Osteoblast (primary cell): ENCODE measurements at regions not wholly inside any gene's neighbourhood (a gene's known extent, or its start where the extent isn't known, plus 50 kb on each side); places are given as distances from the start of the nearest gene placed in this dataset.
A peak's percentile ranks its signal among the peaks of the same experiment; 100 is the strongest.

Experiments
- DNase-seq: peaks from one replicate; pipeline ENCODE4 v3.0.0; 2011; ENCODE audit warnings: low spot score, mixed read lengths; ENCODE audit not compliant: insufficient read length; ENCODE audit errors: missing footprints
- H2AFZ ChIP-seq: 2 replicates; pipeline ENCODE4 v1.6.0; 2011; ENCODE audit warnings: mild to moderate bottlenecking, low read length
- H3K27ac ChIP-seq: 2 replicates; pipeline ENCODE4 v1.5.1; 2011; ENCODE audit warnings: mild to moderate bottlenecking, low read depth, low read length, moderate library complexity
- H3K27me3 ChIP-seq: 2 replicates; pipeline ENCODE4 v1.6.0; 2012; ENCODE audit warnings: mild to moderate bottlenecking, control low read depth, inconsistent platforms, low read length, moderate library complexity; ENCODE audit not compliant: insufficient read depth
- H3K36me3 ChIP-seq: 2 replicates; pipeline ENCODE4 v1.5.1; 2011; ENCODE audit warnings: mild to moderate bottlenecking, low read length, control low read depth, moderate library complexity; ENCODE audit not compliant: insufficient read depth
- H3K4me1 ChIP-seq: 2 replicates; pipeline ENCODE4 v1.5.1; 2011; ENCODE audit warnings: mild to moderate bottlenecking, low read length, control low read depth, moderate library complexity; ENCODE audit not compliant: insufficient read depth
- H3K4me2 ChIP-seq: 2 replicates; pipeline ENCODE4 v1.6.0; 2011; ENCODE audit warnings: mild to moderate bottlenecking, low read length; ENCODE audit not compliant: insufficient read depth
- H3K4me3 ChIP-seq: fragments of 200-600 bp; sonication (generic); 3 replicates; pipeline ENCODE4 v1.5.1; 2012; ENCODE audit warnings: mild to moderate bottlenecking, low read length, inconsistent platforms; ENCODE audit not compliant: insufficient read depth
- H3K79me2 ChIP-seq: 2 replicates; pipeline ENCODE4 v1.6.0; 2012; ENCODE audit warnings: mild to moderate bottlenecking, low read length, control low read depth, inconsistent platforms; ENCODE audit not compliant: insufficient read depth
- H3K9me3 ChIP-seq: 2 replicates; pipeline ENCODE4 v1.5.1; 2011; ENCODE audit warnings: low read depth, low read length, control low read depth
- H4K20me1 ChIP-seq: 2 replicates; pipeline ENCODE4 v1.6.0; 2012; ENCODE audit warnings: mild to moderate bottlenecking, low read length, control low read depth; ENCODE audit not compliant: insufficient read depth
- TF ChIP-seq, protein P1 (sequence below): IDR thresholded peaks from 2 replicates; pipeline ENCODE4 v1.5.1; 2011; ENCODE audit warnings: mild to moderate bottlenecking, low read depth, low read length, moderate library complexity; ENCODE audit errors: extremely low read depth

DNA sequence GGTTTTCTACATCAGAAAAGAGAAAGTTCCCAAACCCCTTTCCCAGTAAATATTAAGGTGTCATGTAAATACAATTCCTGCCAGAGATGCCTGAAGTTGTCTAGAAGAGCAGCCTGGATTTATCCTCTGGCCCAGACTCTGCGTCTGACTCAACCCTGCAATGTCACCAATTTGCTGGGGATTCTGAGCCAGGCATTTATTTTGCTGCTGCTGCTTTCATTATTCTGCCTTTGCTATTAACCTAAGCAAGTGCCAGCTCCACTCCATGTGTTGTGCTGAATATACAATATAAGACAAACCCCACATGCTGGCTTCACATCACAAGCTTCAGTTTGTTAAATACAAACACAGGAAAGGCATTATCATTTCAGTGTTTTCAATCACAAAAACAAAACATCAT, 59.1 kb downstream of the ELAPOR2 start:
- Histone ChIP-seq H4K20me1 (no peaks in the 10 kb centered on the region), H3K36me3 (no peaks in the 10 kb centered on the region), H2AFZ (no peak overlapping the region), H3K9me3 (no peaks in the 10 kb centered on the region), H3K4me2 (no peak overlapping the region), H3K4me1 (no peaks in the 10 kb centered on the region), H3K4me3 (no peak overlapping the region), H3K79me2 (no peaks in the 10 kb centered on the region), H3K27me3 (no peaks in the 10 kb centered on the region), H3K27ac (no peak overlapping the region)
- TF ChIP-seq, protein P1, sequence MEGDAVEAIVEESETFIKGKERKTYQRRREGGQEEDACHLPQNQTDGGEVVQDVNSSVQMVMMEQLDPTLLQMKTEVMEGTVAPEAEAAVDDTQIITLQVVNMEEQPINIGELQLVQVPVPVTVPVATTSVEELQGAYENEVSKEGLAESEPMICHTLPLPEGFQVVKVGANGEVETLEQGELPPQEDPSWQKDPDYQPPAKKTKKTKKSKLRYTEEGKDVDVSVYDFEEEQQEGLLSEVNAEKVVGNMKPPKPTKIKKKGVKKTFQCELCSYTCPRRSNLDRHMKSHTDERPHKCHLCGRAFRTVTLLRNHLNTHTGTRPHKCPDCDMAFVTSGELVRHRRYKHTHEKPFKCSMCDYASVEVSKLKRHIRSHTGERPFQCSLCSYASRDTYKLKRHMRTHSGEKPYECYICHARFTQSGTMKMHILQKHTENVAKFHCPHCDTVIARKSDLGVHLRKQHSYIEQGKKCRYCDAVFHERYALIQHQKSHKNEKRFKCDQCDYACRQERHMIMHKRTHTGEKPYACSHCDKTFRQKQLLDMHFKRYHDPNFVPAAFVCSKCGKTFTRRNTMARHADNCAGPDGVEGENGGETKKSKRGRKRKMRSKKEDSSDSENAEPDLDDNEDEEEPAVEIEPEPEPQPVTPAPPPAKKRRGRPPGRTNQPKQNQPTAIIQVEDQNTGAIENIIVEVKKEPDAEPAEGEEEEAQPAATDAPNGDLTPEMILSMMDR, result no peak
- DNase-seq, result no peak

DNA sequence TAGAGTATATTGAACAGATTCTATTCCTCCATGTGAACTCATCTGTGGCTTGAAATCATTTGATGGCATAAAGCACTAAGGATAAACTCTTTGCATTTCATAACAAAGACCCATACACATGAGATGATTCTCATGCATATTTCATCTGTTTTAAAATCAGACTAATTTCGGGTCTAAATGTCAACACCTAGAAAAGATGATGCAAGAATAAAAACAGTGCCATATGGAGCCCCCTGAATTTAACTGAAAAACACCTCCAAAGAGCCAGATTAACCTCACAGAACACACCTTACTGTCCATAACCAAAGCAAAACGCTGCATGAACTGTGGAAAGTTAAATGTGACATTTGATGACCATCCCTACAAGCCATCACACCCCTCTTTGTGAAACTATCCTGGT, 59.7 kb downstream of the ELAPOR2 start:
- Histone ChIP-seq H4K20me1 (no peaks in the 10 kb centered on the region), H3K4me3 (no peak overlapping the region), H3K79me2 (no peaks in the 10 kb centered on the region), H2AFZ (no peak overlapping the region), H3K9me3 (no peaks in the 10 kb centered on the region), H3K36me3 (no peaks in the 10 kb centered on the region), H3K27ac (no peak overlapping the region), H3K27me3 (no peaks in the 10 kb centered on the region), H3K4me2 (no peak overlapping the region), H3K4me1 (no peaks in the 10 kb centered on the region)
- no peak for DNase-seq
- TF ChIP-seq, protein P1, result no peak

DNA sequence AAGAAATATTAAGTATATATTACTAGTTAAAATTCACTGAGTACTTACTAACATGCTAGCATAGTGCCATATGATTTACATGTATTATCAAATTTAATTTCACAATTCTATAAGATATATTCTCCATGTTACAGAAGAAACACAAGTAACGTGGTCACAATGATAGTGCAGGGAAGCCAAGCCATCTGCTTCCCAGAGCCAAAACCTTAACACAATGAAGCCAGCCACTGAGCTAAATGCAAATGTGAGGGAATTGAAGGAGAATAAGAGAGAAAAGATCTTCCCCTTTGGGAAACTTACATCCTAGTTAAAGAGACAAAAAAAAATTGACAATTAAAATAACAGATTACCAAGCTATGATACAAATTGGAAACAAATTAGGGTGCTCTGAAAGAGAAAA, 63.6 kb downstream of the ELAPOR2 start:
- H3K4me3 ChIP-seq, result no peak overlapping the region
- H3K27me3 ChIP-seq, result no peaks in the 10 kb centered on the region
- DNase-seq, result no peak
- H3K36me3 ChIP-seq, result no peaks in the 10 kb centered on the region
- TF ChIP-seq, protein P1, result no peak
- no peak overlapping the region for H2AFZ ChIP-seq
- H3K79me2 ChIP-seq, result no peaks in the 10 kb centered on the region
- H3K27ac ChIP-seq, result no peak overlapping the region
- H3K4me2 ChIP-seq, result no peak overlapping the region
- H3K4me1 ChIP-seq, result no peaks in the 10 kb centered on the region
- H4K20me1 ChIP-seq, result no peaks in the 10 kb centered on the region
- H3K9me3 ChIP-seq, result no peaks in the 10 kb centered on the region

DNA sequence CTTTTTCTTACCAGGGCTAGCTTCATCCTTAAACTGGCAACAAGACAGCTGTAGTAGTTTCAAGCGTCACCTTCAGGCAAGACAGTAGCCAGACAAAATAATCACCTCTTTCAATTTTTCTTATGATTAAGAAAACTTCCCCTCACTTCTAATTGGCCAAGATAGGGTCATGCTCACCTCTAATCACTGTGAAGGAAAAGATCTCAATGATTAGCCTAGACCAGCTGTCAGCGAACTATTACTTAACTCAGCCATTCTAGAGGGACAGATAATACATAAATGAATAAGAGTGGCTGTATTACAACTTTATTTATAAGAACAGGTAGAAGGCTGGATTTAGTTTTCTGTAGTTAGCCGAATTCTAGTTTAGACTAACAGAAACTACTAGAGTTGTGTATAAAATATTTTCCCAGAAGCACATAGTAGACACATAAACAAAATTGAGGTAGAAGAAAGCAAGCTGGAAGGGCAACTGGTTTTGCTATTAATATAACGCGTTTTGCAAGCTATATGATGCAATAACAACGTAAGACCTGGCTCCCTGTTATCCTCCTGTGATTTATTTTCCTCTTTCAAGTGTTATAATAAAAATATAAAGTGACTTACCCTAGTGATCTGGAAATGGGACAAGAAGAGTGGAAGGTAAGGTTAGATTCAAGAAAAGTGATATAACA, 64.3 kb downstream of the ELAPOR2 start:
- TF ChIP-seq, protein P1, result no peak
- Histone ChIP-seq H3K27me3 (no peaks in the 10 kb centered on the region), H3K9me3 (no peaks in the 10 kb centered on the region), H3K4me1 (no peaks in the 10 kb centered on the region), H2AFZ (no peak overlapping the region), H4K20me1 (no peaks in the 10 kb centered on the region), H3K79me2 (no peaks in the 10 kb centered on the region), H3K27ac (no peak overlapping the region), H3K4me3 (no peak overlapping the region), H3K36me3 (no peaks in the 10 kb centered on the region), H3K4me2 (no peak overlapping the region)
- peak; percentile 11 for DNase-seq
